SK-N-SH (cell line): ENCODE measurements at regions not wholly inside any gene's neighbourhood (a gene's known extent, or its start where the extent isn't known, plus 50 kb on each side); places are given as distances from the start of the nearest gene placed in this dataset.

Experiments used
- CTCF ChIA-PET: fragments of 300-600, 350-600 bp; formaldehyde crosslinking; extraction: SDS; loops from one replicate; lab custom pipeline; 2021; lab: Yijun Ruan, JAX
- POLR2A ChIA-PET: fragments of 350-600 bp; sonication (Branson Sonifier 250); formaldehyde crosslinking; extraction: SDS; loops from one replicate; lab custom pipeline; 2020; ENCODE audit warnings: antibody characterized with exemption, inconsistent platforms; lab: Yijun Ruan, JAX
- DNase-seq: peaks from one replicate; pipeline ENCODE4 v3.0.0; 2012
- H2AFZ ChIP-seq: fragments of 200-600 bp; sonication (generic); 2 replicates; pipeline ENCODE4 v1.8.1; 2016; ENCODE audit warnings: antibody characterized with exemption, mild to moderate bottlenecking, low read depth
- H3F3A ChIP-seq: fragments of 200-600 bp; sonication (generic); replicated peaks from 2 replicates; pipeline ENCODE3; 2016; ENCODE audit warnings: antibody characterized with exemption, mild to moderate bottlenecking; ENCODE audit not compliant: insufficient read depth
- H3K27ac ChIP-seq, 2 experiments: fragments of 200-500 bp in 1 of 2; fragments of 200-600 bp in 1 of 2; sonication (Bioruptor generic) in 1 of 2; sonication (generic), shearing (Covaris generic) in 1 of 2; 2 replicates each; pipeline versions ENCODE4 v1.5.1 to v1.6.1; 2014 to 2016; ENCODE audit warnings: low read depth in 2 of 2, inconsistent platforms in 1 of 2, low read length in 1 of 2, mild to moderate bottlenecking in 1 of 2, mixed read lengths in 1 of 2
- H3K27me3 ChIP-seq: fragments of 200-600 bp; sonication (generic), shearing (Covaris generic); 2 replicates; pipeline ENCODE4 v1.6.1; 2016; ENCODE audit warnings: mixed run types; ENCODE audit not compliant: insufficient read depth
- H3K36me3 ChIP-seq, 2 experiments: fragments of 200-500 bp in 1 of 2; fragments of 200-600 bp in 1 of 2; sonication (Bioruptor generic) in 1 of 2; sonication (generic) in 1 of 2; replicated peaks in 1 of 2; 2 replicates each; pipeline versions ENCODE3 to v1.5.1; 2014 to 2016; ENCODE audit warnings: low read length in 1 of 2, mild to moderate bottlenecking in 1 of 2; ENCODE audit not compliant: insufficient read depth in 2 of 2, control insufficient read depth in 1 of 2
- H3K4me1 ChIP-seq, 2 experiments: fragments of 200-500 bp in 1 of 2; fragments of 200-600 bp in 1 of 2; sonication (Bioruptor generic) in 1 of 2; sonication (generic), shearing (Covaris generic) in 1 of 2; 2 replicates each; pipeline versions ENCODE4 v1.5.1 to v1.6.1; 2014 to 2016; ENCODE audit warnings: low read depth in 1 of 2, low read length in 1 of 2, mixed run types in 1 of 2; ENCODE audit not compliant: insufficient read depth in 2 of 2, control insufficient read depth in 1 of 2
- H3K4me2 ChIP-seq: fragments of 200-600 bp; sonication (generic), shearing (Covaris generic); 2 replicates; pipeline ENCODE4 v1.6.1; 2017; ENCODE audit warnings: mixed run types
- H3K4me3 ChIP-seq, 2 experiments: fragments of 200-500 bp in 1 of 2; fragments of 200-600 bp in 1 of 2; sonication (Bioruptor generic) in 1 of 2; sonication (generic), shearing (Covaris generic) in 1 of 2; 2 replicates each; pipeline versions ENCODE4 v1.5.1 to v1.8.1; 2014 to 2016; ENCODE audit warnings: low read depth in 2 of 2, inconsistent platforms in 1 of 2, low read length in 1 of 2, mild to moderate bottlenecking in 1 of 2, mixed read lengths in 1 of 2, moderate library complexity in 1 of 2
- H3K79me2 ChIP-seq: fragments of 200-600 bp; sonication (generic); 2 replicates; pipeline ENCODE4 v1.8.1; 2017; ENCODE audit warnings: mild to moderate bottlenecking; ENCODE audit not compliant: insufficient read depth
- H3K9ac ChIP-seq: fragments of 200-600 bp; sonication (generic); 2 replicates; pipeline ENCODE4 v1.6.1; 2017; ENCODE audit warnings: mixed run types
- H3K9me2 ChIP-seq: fragments of 200-600 bp; sonication (generic); 2 replicates; pipeline ENCODE4 v1.6.1; 2017; ENCODE audit warnings: mixed run types
- H3K9me3 ChIP-seq: fragments of 200-600 bp; sonication (generic); 2 replicates; pipeline ENCODE4 v1.6.1; 2017; ENCODE audit warnings: mixed run types, mild to moderate bottlenecking, moderate library complexity
- H4K20me1 ChIP-seq: fragments of 200-600 bp; sonication (generic); 2 replicates; pipeline ENCODE4 v1.6.1; 2017; ENCODE audit warnings: mild to moderate bottlenecking, mixed run types; ENCODE audit not compliant: insufficient read depth
- CHD2 ChIP-seq: fragments of 150-350 bp; IDR thresholded peaks from 2 replicates; pipeline ENCODE4 v1.6.1; 2018; ENCODE audit warnings: low read length; ENCODE audit not compliant: partially characterized antibody
- EP300 ChIP-seq, 2 experiments: IDR thresholded peaks; 2 replicates each; pipeline versions ENCODE4 v1.4.0 to v1.6.1; 2012; ENCODE audit warnings: borderline replicate concordance in 1 of 2, low read depth in 1 of 2, low read length in 1 of 2
- EZH2phosphoT487 ChIP-seq: fragments of 200-600 bp; sonication (generic); IDR thresholded peaks from 2 replicates; pipeline ENCODE4 v1.6.1; 2017; ENCODE audit warnings: low read depth, mixed run types, mild to moderate bottlenecking, antibody characterized with exemption, moderate library complexity, borderline replicate concordance
- FOSL2 ChIP-seq: IDR thresholded peaks from 2 replicates; pipeline ENCODE4 v1.4.0; 2012; ENCODE audit warnings: low read depth, mild to moderate bottlenecking, moderate library complexity, borderline replicate concordance
- FOXM1 ChIP-seq: IDR thresholded peaks from 2 replicates; pipeline ENCODE4 v1.4.0; 2012; ENCODE audit warnings: low read depth, mild to moderate bottlenecking
- GABPA ChIP-seq: IDR thresholded peaks from 2 replicates; pipeline ENCODE4 v1.4.0; 2012; ENCODE audit warnings: low read depth, mild to moderate bottlenecking
- GATA2 ChIP-seq: sonication (generic); formaldehyde crosslinking; IDR thresholded peaks from 2 replicates; pipeline ENCODE4 v1.5.0; 2020; ENCODE audit warnings: mild to moderate bottlenecking, missing genetic modification reagents
- JUND ChIP-seq: IDR thresholded peaks from 2 replicates; pipeline ENCODE4 v1.4.0; 2012
- MEF2A ChIP-seq: IDR thresholded peaks from 2 replicates; pipeline ENCODE4 v1.4.0; 2012; ENCODE audit warnings: low read depth, borderline replicate concordance
- MXI1 ChIP-seq: IDR thresholded peaks from 2 replicates; pipeline ENCODE4 v1.6.1; 2012; ENCODE audit warnings: mild to moderate bottlenecking, low read depth, low read length, improper control_type of control experiment
- NFIC ChIP-seq: IDR thresholded peaks from 2 replicates; pipeline ENCODE4 v1.4.0; 2012; ENCODE audit warnings: borderline replicate concordance
- POLR2AphosphoS5 ChIP-seq: IDR thresholded peaks from 2 replicates; pipeline ENCODE4 v1.6.1; 2012; ENCODE audit warnings: low read depth, low read length
- SMC3 ChIP-seq: IDR thresholded peaks from 2 replicates; pipeline ENCODE4 v1.6.1; 2012; ENCODE audit warnings: low read depth, low read length, improper control_type of control experiment
- TCF12 ChIP-seq: IDR thresholded peaks from 2 replicates; pipeline ENCODE4 v1.4.0; 2012
- YY1 ChIP-seq: IDR thresholded peaks from 2 replicates; pipeline ENCODE4 v1.4.0; 2012; ENCODE audit warnings: low read depth, mild to moderate bottlenecking
- WGBS: methylation state at CpG from one replicate; pipeline ENCODE4 v1.1.6; 2017; ENCODE audit warnings: low lambda C conversion rate; 5-methylcytosine and 5-hydroxymethylcytosine counted together
- TF ChIP-seq, protein P1 (sequence below): fragments of 150-350 bp; IDR thresholded peaks from 2 replicates; pipeline ENCODE4 v1.6.1; 2017; ENCODE audit warnings: antibody characterized with exemption, low read length, low read depth, borderline replicate concordance
- TF ChIP-seq, protein P2 (sequence below): IDR thresholded peaks from 2 replicates; pipeline ENCODE4 v1.6.1; 2012; ENCODE audit warnings: mild to moderate bottlenecking, low read depth, low read length, moderate library complexity
- TF ChIP-seq, protein P3 (sequence below): IDR thresholded peaks from 2 replicates; pipeline ENCODE4; 2012
- TF ChIP-seq, protein P4 (sequence below): IDR thresholded peaks from 2 replicates; pipeline ENCODE4 v1.4.0; 2012; ENCODE audit warnings: low read depth, borderline replicate concordance
- TF ChIP-seq, protein P5 (sequence below): fragments of 150-350 bp; IDR thresholded peaks from 2 replicates; pipeline ENCODE4 v1.6.1; 2016; ENCODE audit warnings: mild to moderate bottlenecking, low read depth, low read length

DNA sequence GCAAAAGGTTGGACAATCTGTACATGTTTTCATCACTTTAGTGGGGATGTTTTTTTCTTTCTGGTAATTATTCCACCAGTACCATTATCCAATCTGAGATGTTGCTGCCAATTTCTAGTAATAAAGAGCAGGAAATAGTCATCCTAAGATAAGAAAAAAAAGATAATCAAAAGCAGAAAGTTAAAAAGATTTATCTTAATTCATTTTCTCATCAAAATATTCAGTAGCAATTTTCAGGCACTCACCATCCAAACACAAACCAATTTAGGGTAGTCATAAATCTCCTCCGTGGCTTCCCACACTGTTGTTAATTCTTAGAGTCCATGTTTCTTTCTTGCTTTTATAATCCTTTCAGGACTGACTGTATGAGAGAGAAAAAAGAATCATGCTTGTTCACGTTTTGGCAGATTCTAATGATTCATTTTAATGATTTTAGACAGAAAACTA is 263.7 kb upstream of the UGT8 start:
- H2AFZ ChIP-seq, result no peak overlapping the region

More for the DNA sequence above, 263.7 kb upstream of the UGT8 start:
- Histone ChIP-seq H3K4me3 (no peak overlapping the region), H3K4me1 (peaks cover 0 to 6% of the 10 kb centered on the region in 2 experiments; a peak in 2 of 4 replicates), H3K36me3 (peaks cover 0 to 17% of the 10 kb centered on the region in 2 experiments), H3K9ac (no peak overlapping the region), H3K9me3 (no peaks in the 10 kb centered on the region), H3K27me3 (no peaks in the 10 kb centered on the region), H3K9me2 (no peaks in the 10 kb centered on the region), H3F3A (peaks cover 13% of the 10 kb centered on the region), H3K27ac (peak overlapping the region; percentile 62 to 94; a peak in 3 of 4 replicates), H3K79me2 (no peaks in the 10 kb centered on the region)
- CTCF ChIA-PET, result no interaction called here
- 14% methylated on average over 2 of the region's 2 CpGs for WGBS
- POLR2A ChIA-PET, result no interaction called here
- peak; percentile 9 for DNase-seq
- TF ChIP-seq EZH2phosphoT487 (no peak), FOXM1 (no peak), GABPA (no peak), SMC3 (no peak), TCF12 (peak; percentile 35; the same call in 1 of the 2 replicates), MXI1 (no peak), FOSL2 (no peak), EP300 (IDR thresholded peaks at IDR 0.05; ENCODE audit: borderline replicate concordance in 1 of 2, low read depth in 1 of 2, low read length in 1 of 2) (peak; percentile 22 to 80; a peak in 3 of 4 replicates), NFIC (peak; percentile 38; the same call in 1 of the 2 replicates), CHD2 (no peak), POLR2AphosphoS5 (peak; percentile 42; the same call in 1 of the 2 replicates), YY1 (no peak), GATA2 (peak; percentile 41; the same call in 1 of the 2 replicates), MEF2A (no peak), JUND (0 out of 2 replicates have a peak, but pooled peaks have one; percentile 9)
- TF ChIP-seq, protein P1, sequence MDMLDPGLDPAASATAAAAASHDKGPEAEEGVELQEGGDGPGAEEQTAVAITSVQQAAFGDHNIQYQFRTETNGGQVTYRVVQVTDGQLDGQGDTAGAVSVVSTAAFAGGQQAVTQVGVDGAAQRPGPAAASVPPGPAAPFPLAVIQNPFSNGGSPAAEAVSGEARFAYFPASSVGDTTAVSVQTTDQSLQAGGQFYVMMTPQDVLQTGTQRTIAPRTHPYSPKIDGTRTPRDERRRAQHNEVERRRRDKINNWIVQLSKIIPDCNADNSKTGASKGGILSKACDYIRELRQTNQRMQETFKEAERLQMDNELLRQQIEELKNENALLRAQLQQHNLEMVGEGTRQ, result no peak
- TF ChIP-seq, protein P2, sequence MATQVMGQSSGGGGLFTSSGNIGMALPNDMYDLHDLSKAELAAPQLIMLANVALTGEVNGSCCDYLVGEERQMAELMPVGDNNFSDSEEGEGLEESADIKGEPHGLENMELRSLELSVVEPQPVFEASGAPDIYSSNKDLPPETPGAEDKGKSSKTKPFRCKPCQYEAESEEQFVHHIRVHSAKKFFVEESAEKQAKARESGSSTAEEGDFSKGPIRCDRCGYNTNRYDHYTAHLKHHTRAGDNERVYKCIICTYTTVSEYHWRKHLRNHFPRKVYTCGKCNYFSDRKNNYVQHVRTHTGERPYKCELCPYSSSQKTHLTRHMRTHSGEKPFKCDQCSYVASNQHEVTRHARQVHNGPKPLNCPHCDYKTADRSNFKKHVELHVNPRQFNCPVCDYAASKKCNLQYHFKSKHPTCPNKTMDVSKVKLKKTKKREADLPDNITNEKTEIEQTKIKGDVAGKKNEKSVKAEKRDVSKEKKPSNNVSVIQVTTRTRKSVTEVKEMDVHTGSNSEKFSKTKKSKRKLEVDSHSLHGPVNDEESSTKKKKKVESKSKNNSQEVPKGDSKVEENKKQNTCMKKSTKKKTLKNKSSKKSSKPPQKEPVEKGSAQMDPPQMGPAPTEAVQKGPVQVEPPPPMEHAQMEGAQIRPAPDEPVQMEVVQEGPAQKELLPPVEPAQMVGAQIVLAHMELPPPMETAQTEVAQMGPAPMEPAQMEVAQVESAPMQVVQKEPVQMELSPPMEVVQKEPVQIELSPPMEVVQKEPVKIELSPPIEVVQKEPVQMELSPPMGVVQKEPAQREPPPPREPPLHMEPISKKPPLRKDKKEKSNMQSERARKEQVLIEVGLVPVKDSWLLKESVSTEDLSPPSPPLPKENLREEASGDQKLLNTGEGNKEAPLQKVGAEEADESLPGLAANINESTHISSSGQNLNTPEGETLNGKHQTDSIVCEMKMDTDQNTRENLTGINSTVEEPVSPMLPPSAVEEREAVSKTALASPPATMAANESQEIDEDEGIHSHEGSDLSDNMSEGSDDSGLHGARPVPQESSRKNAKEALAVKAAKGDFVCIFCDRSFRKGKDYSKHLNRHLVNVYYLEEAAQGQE, result no peak
- TF ChIP-seq, protein P3, sequence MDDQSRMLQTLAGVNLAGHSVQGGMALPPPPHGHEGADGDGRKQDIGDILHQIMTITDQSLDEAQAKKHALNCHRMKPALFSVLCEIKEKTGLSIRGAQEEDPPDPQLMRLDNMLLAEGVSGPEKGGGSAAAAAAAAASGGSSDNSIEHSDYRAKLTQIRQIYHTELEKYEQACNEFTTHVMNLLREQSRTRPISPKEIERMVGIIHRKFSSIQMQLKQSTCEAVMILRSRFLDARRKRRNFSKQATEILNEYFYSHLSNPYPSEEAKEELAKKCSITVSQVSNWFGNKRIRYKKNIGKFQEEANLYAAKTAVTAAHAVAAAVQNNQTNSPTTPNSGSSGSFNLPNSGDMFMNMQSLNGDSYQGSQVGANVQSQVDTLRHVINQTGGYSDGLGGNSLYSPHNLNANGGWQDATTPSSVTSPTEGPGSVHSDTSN, result peak; percentile 15; the same call in 1 of the 2 replicates
- TF ChIP-seq, protein P4, sequence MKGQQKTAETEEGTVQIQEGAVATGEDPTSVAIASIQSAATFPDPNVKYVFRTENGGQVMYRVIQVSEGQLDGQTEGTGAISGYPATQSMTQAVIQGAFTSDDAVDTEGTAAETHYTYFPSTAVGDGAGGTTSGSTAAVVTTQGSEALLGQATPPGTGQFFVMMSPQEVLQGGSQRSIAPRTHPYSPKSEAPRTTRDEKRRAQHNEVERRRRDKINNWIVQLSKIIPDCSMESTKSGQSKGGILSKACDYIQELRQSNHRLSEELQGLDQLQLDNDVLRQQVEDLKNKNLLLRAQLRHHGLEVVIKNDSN, result no peak
- TF ChIP-seq, protein P5, sequence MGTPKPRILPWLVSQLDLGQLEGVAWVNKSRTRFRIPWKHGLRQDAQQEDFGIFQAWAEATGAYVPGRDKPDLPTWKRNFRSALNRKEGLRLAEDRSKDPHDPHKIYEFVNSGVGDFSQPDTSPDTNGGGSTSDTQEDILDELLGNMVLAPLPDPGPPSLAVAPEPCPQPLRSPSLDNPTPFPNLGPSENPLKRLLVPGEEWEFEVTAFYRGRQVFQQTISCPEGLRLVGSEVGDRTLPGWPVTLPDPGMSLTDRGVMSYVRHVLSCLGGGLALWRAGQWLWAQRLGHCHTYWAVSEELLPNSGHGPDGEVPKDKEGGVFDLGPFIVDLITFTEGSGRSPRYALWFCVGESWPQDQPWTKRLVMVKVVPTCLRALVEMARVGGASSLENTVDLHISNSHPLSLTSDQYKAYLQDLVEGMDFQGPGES, result no peak
- TF ChIP-seq, all 33 proteins: peak for 7
- Histone ChIP-seq H4K20me1 (no peaks in the 10 kb centered on the region), H3K4me2 (peak overlapping the region; percentile 4; the same call in 1 of the 2 replicates)
